OCI-LY3 (cell line): ENCODE measurements at regions not wholly inside any gene's neighbourhood (a gene's known extent, or its start where the extent isn't known, plus 50 kb on each side); places are given as distances from the start of the nearest gene placed in this dataset.

ENCODE experiments used
- EZH2phosphoT487 ChIP-seq: fragments of 200-600 bp; shearing (Covaris generic); IDR thresholded peaks from 2 replicates; pipeline ENCODE4 v1.6.1; 2018; ENCODE audit warnings: antibody characterized with exemption, mixed run types, low read depth
- TF ChIP-seq, protein P1 (sequence below): fragments of 200-600, 300-600 bp; sonication (generic); IDR thresholded peaks from 2 replicates; pipeline ENCODE4 v1.5.1; 2014; ENCODE audit warnings: antibody characterized with exemption, low read length, low read depth

GRCh38 chr3:41127414-41127813 lies 71.9 kb upstream of the CTNNB1 start:
- TF ChIP-seq, protein P1, sequence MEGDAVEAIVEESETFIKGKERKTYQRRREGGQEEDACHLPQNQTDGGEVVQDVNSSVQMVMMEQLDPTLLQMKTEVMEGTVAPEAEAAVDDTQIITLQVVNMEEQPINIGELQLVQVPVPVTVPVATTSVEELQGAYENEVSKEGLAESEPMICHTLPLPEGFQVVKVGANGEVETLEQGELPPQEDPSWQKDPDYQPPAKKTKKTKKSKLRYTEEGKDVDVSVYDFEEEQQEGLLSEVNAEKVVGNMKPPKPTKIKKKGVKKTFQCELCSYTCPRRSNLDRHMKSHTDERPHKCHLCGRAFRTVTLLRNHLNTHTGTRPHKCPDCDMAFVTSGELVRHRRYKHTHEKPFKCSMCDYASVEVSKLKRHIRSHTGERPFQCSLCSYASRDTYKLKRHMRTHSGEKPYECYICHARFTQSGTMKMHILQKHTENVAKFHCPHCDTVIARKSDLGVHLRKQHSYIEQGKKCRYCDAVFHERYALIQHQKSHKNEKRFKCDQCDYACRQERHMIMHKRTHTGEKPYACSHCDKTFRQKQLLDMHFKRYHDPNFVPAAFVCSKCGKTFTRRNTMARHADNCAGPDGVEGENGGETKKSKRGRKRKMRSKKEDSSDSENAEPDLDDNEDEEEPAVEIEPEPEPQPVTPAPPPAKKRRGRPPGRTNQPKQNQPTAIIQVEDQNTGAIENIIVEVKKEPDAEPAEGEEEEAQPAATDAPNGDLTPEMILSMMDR, result no peak
- TF ChIP-seq EZH2phosphoT487, result no peak
